Activated naive CD4-positive, alpha-beta T cell treated with anti-CD3 and anti-CD28 coated beads for 36 hours (primary cell): ENCODE measurements at regions not wholly inside any gene's neighbourhood (a gene's known extent, or its start where the extent isn't known, plus 50 kb on each side); places are given as distances from the start of the nearest gene placed in this dataset.

Experiments used
- CTCF ChIA-PET: fragments of 350-600 bp; sonication (Branson Sonifier 250); formaldehyde crosslinking; loops from one replicate; lab custom pipeline; 2021; ENCODE audit warnings: antibody characterized with exemption; lab: Charles Lee
- DNase-seq: peaks from one replicate; pipeline ENCODE4 v3.0.0-alpha.2; 2020
- H3K27ac Mint-ChIP-seq: one replicate; pipeline ENCODE4 v1.8.0; 2021; ENCODE audit warnings: mild to moderate bottlenecking, mixed read lengths
- H3K27me3 Mint-ChIP-seq: one replicate; pipeline ENCODE4 v1.8.0; 2021; ENCODE audit warnings: low read depth, mixed read lengths
- H3K36me3 Mint-ChIP-seq: one replicate; pipeline ENCODE4 v1.8.0; 2021; ENCODE audit warnings: low read depth, mixed read lengths
- H3K4me1 Mint-ChIP-seq: one replicate; pipeline ENCODE4 v1.8.0; 2021; ENCODE audit warnings: low read depth, mixed read lengths
- H3K4me3 Mint-ChIP-seq: one replicate; pipeline ENCODE4 v1.8.0; 2021; ENCODE audit warnings: mild to moderate bottlenecking, moderate library complexity, mixed read lengths
- H3K9me3 Mint-ChIP-seq: one replicate; pipeline ENCODE4 v1.8.0; 2021; ENCODE audit warnings: mixed read lengths
- intact Hi-C: fragments of 100-400 bp; cut with micrococcal nuclease; formaldehyde crosslinking; loops from one replicate; pipeline ENCODE4 v1.15.1; 2023

DNA sequence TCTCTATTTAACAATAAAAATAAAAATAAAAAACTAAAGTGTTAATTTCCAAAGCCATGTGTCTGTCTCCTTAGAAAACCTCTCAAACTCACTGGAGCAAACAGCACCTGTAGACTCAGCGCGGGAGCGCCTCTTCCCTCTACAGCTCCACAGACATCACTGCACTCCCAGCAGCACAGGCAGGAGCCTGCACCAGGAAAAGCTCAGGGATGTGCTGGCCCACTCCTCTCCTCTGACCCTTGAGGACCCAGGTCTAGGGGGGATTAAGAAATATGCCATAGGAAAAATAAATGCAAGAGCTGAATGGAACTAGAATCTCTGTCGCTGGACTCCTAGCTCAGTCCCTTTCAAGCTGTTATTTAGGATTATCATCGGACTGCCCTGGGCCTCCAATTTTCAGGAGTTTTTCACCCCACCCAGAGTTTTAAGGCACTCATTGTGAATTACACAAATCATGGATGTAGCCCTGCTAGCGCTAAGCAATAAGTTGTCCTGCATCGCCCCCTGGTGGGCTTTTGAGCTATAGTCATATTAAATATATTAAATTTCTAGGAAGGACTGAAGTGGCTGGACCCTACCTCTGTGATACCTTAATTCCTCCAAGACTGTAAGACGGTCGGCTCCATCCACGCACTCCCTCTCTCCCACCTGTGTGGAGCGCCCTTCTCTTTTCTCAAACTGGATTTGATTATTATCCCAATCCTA is 333.9 kb downstream of the UQCRFS1 start:
- H3K4me3 Mint-ChIP-seq, result no peak overlapping the region
- CTCF ChIA-PET, result interaction anchor here (0.6 to 2.4 kb wide), 13 partner anchors 12 to 1307 kb away, joined by 3 to 18 read pairs (median 3); no protein-coding TSS in a partner anchor
- H3K4me1 Mint-ChIP-seq, result no peaks in the 10 kb centered on the region
- H3K9me3 Mint-ChIP-seq, result no peaks in the 10 kb centered on the region
- H3K36me3 Mint-ChIP-seq, result no peaks in the 10 kb centered on the region
- peak; percentile 75 for DNase-seq
- intact Hi-C loops, result loop anchor here (1.0 kb wide), 2 partner anchors 142 to 413 kb away; no protein-coding TSS in a partner anchor
- H3K27ac Mint-ChIP-seq, result no peak overlapping the region
- peaks cover 13% of the 10 kb centered on the region for H3K27me3 Mint-ChIP-seq

DNA sequence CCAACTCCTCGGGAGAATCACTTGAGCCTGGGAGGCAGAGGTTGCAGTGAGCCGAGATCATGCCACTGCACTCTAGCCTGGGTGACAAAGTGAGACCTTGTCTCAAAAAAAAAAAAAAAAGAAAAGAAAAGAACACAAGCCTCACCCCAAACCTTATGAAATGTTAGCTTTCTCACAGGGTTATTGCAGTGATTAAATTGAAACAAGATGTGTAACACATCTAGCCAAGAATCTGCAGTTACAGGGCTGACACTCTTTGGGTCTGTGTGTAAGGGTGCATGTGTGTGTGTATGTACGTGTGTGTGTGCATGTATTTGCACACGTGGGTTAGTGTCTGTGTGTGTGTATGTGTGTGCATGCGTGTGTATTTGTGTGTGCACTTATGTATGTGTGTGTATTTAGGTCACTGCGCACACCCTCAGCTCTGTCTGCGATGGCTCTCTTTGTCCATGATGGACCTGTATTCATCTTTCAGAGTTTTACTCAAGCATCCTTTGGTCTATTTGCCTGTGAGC is 336.3 kb downstream of the UQCRFS1 start:
- Mint-ChIP-seq H3K27ac (no peak overlapping the region), H3K27me3 (peaks cover 6% of the 10 kb centered on the region), H3K36me3 (no peaks in the 10 kb centered on the region), H3K9me3 (no peaks in the 10 kb centered on the region), H3K4me3 (no peak overlapping the region), H3K4me1 (no peaks in the 10 kb centered on the region)
- CTCF ChIA-PET, result no interaction called here
- DNase-seq, result no peak
- intact Hi-C loops, result no loop called here

- intact Hi-C loops, result no loop called here
- DNase-seq, result no peak
- no peak overlapping the region for H3K4me3 Mint-ChIP-seq
- no peaks in the 10 kb centered on the region for H3K9me3 Mint-ChIP-seq
- H3K27ac Mint-ChIP-seq, result no peak overlapping the region
- no peaks in the 10 kb centered on the region for H3K27me3 Mint-ChIP-seq
- CTCF ChIA-PET, result interaction anchor here (0.5 kb wide), 1 partner anchor 122 kb away, joined by 3 read pairs; no protein-coding TSS in a partner anchor
- H3K36me3 Mint-ChIP-seq, result no peaks in the 10 kb centered on the region
- no peaks in the 10 kb centered on the region for H3K4me1 Mint-ChIP-seq
Observed at GRCh38 chr19:28874742-28875141, 338.2 kb downstream of the UQCRFS1 start.

- intact Hi-C loops, result no loop called here
- Mint-ChIP-seq H3K27me3 (no peaks in the 10 kb centered on the region), H3K36me3 (no peaks in the 10 kb centered on the region), H3K27ac (no peak overlapping the region), H3K4me3 (no peak overlapping the region), H3K4me1 (no peaks in the 10 kb centered on the region), H3K9me3 (no peaks in the 10 kb centered on the region)
- CTCF ChIA-PET, result interaction anchor here (0.8 kb wide), 1 partner anchor 22 kb away, joined by 3 read pairs; no protein-coding TSS in a partner anchor
- DNase-seq, result no peak
Observed at GRCh38 chr19:28873301-28873700, 339.6 kb downstream of the UQCRFS1 start.

GRCh38 chr19:28871099-28871725 is 341.7 kb downstream of the UQCRFS1 start:
- intact Hi-C loops, result no loop called here
- Mint-ChIP-seq H3K4me1 (no peaks in the 10 kb centered on the region), H3K27me3 (no peaks in the 10 kb centered on the region), H3K4me3 (no peak overlapping the region), H3K9me3 (no peaks in the 10 kb centered on the region), H3K27ac (no peak overlapping the region), H3K36me3 (no peaks in the 10 kb centered on the region)
- no peak for DNase-seq
- CTCF ChIA-PET, result no interaction called here

- no peaks in the 10 kb centered on the region for H3K9me3 Mint-ChIP-seq
- no peak overlapping the region for H3K27ac Mint-ChIP-seq
- intact Hi-C loops, result no loop called here
- no peak for DNase-seq
- no peaks in the 10 kb centered on the region for H3K36me3 Mint-ChIP-seq
- H3K4me3 Mint-ChIP-seq, result no peak overlapping the region
- H3K27me3 Mint-ChIP-seq, result no peaks in the 10 kb centered on the region
- CTCF ChIA-PET, result no interaction called here
- H3K4me1 Mint-ChIP-seq, result no peaks in the 10 kb centered on the region
Observed at GRCh38 chr19:28869459-28869858, 343.5 kb downstream of the UQCRFS1 start.

GRCh38 chr19:28868836-28869235 is 344.1 kb downstream of the UQCRFS1 start:
- Mint-ChIP-seq H3K4me3 (no peak overlapping the region), H3K36me3 (no peaks in the 10 kb centered on the region), H3K9me3 (no peaks in the 10 kb centered on the region), H3K27ac (no peak overlapping the region), H3K27me3 (no peaks in the 10 kb centered on the region), H3K4me1 (no peaks in the 10 kb centered on the region)
- no peak for DNase-seq
- CTCF ChIA-PET, result no interaction called here
- intact Hi-C loops, result no loop called here

DNA sequence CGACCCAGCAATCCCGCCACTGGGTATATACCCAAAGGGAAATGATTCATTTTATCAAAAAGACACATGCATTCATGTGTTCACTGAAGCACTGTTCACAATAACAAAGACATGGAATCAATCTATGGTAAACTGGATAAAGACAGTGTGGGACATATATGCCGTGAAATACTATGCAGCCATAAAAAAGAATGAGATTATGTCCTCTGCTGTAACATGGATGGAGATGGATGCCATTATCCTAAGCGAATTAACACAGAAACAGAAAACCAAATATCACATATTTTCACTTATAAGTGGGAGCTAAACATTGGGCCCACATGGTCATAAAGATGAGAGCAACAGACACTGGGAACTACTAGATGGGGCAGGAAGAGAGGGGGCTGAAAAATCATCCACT is 345.0 kb downstream of the UQCRFS1 start:
- no peaks in the 10 kb centered on the region for H3K36me3 Mint-ChIP-seq
- H3K9me3 Mint-ChIP-seq, result no peaks in the 10 kb centered on the region
- H3K4me3 Mint-ChIP-seq, result no peak overlapping the region
- H3K27me3 Mint-ChIP-seq, result no peaks in the 10 kb centered on the region
- intact Hi-C loops, result no loop called here
- no peaks in the 10 kb centered on the region for H3K4me1 Mint-ChIP-seq
- no peak for DNase-seq
- no peak overlapping the region for H3K27ac Mint-ChIP-seq
- CTCF ChIA-PET, result no interaction called here

DNA sequence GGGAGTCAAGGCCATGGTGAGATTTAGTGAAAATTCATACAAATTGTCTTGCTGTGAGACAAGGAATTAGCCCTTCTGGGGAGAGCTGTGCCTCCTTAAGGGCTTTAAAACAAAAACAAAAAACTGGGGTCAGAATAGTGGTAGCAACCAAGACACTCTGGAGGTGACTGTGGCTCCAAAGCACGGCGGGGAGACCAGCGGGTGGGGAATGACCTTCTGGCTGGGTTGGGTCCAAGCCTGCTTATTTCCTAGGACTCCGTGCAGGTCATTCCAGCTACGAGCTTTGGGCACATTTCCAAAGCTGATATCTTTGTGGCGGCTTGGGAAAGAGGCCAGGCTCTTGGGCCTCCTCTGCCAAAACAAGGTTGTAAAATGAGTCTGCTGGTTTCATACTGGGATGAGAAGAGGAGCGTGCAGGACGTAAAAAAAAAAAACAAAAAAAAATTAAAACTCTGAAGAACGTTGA is 348.3 kb downstream of the UQCRFS1 start:
- no peaks in the 10 kb centered on the region for H3K4me1 Mint-ChIP-seq
- no peaks in the 10 kb centered on the region for H3K9me3 Mint-ChIP-seq
- no peak overlapping the region for H3K27ac Mint-ChIP-seq
- H3K36me3 Mint-ChIP-seq, result no peaks in the 10 kb centered on the region
- DNase-seq, result no peak
- intact Hi-C loops, result no loop called here
- peaks cover 3% of the 10 kb centered on the region for H3K27me3 Mint-ChIP-seq
- H3K4me3 Mint-ChIP-seq, result no peak overlapping the region
- CTCF ChIA-PET, result interaction anchor here (0.9 kb wide), 1 partner anchor 15 kb away, joined by 3 read pairs; no protein-coding TSS in a partner anchor

- CTCF ChIA-PET, result interaction anchor here (0.9 kb wide), 1 partner anchor 15 kb away, joined by 3 read pairs; no protein-coding TSS in a partner anchor
- intact Hi-C loops, result no loop called here
- H3K36me3 Mint-ChIP-seq, result no peaks in the 10 kb centered on the region
- no peak overlapping the region for H3K27ac Mint-ChIP-seq
- peaks cover 3% of the 10 kb centered on the region for H3K27me3 Mint-ChIP-seq
- no peak for DNase-seq
- no peak overlapping the region for H3K4me3 Mint-ChIP-seq
- H3K9me3 Mint-ChIP-seq, result no peaks in the 10 kb centered on the region
- no peaks in the 10 kb centered on the region for H3K4me1 Mint-ChIP-seq
Observed at GRCh38 chr19:28864024-28864503, 348.9 kb downstream of the UQCRFS1 start.

GRCh38 chr19:28862238-28862637 is 350.7 kb downstream of the UQCRFS1 start:
- Mint-ChIP-seq H3K4me3 (no peak overlapping the region), H3K9me3 (no peaks in the 10 kb centered on the region), H3K27ac (no peak overlapping the region), H3K27me3 (peaks cover 3% of the 10 kb centered on the region), H3K4me1 (no peaks in the 10 kb centered on the region), H3K36me3 (no peaks in the 10 kb centered on the region)
- intact Hi-C loops, result no loop called here
- CTCF ChIA-PET, result no interaction called here
- DNase-seq, result no peak

DNA sequence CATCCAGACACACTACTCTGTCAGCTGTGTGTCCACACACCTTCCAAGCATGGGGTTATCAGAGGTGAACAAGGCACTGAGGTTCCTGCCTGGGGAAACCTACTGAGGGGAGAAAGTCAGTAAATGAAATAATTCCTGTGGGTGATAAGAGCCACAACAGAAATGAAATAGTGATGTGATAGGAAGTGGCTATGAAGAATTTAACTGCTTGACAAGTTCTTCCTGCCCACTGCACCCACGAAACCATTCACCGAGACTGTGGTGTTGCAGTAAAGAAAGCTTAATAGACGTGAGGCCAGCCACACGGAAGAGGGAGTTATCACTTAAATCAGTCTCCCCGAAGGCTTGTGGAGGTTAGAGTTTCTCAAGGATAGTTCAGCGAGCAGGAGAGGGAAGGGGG is 353.1 kb downstream of the UQCRFS1 start:
- Mint-ChIP-seq H3K4me1 (no peaks in the 10 kb centered on the region), H3K27ac (no peak overlapping the region), H3K4me3 (no peak overlapping the region), H3K27me3 (peaks cover 3% of the 10 kb centered on the region), H3K9me3 (no peaks in the 10 kb centered on the region), H3K36me3 (no peaks in the 10 kb centered on the region)
- DNase-seq, result no peak
- CTCF ChIA-PET, result no interaction called here
- intact Hi-C loops, result no loop called here
